HG02885 (cell line): ENCODE measurements at regions not wholly inside any gene's neighbourhood (a gene's known extent, or its start where the extent isn't known, plus 50 kb on each side); places are given as distances from the start of the nearest gene placed in this dataset.

Experiments used
- ATAC-seq: cut with Tn5 transposase; IDR thresholded peaks from one replicate; pipeline ENCODE4 v1.9.1; 2021; ENCODE audit warnings: mild to moderate bottlenecking; ENCODE audit not compliant: unreplicated experiment, poor library complexity

DNA sequence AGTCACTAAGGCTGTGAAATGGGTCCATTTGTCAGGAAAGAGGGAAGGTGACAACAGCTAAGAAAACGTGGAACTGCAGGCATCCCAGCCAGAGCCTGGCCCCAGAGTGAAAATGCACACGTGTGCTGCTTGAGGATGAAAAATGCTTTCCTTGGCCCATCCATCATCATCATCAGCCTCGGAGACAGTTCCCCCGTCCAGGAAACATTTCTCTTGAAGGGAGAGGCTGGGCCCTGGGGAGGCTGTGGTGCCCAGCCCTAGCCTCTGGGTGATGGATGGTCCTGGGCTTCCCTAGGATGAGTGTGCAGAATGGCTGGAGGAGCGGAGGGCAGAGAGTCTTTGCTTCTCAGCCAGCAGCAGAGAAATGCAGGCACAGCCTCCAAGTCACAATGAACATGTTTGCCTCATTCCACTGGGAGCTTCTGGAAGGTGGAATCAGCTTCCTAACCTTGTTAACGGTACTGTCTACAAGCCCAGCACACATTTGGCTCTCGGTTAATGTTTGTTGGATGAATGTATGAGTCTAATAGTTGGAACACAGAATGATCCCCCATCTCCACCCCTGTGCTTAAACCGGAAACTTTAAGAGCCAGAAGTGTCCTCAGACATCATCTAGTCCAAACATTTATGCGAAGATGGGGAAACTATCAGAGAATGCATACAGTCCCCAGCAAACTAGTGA is 164.0 kb downstream of the RDH14 start:
- no peak for ATAC-seq

DNA sequence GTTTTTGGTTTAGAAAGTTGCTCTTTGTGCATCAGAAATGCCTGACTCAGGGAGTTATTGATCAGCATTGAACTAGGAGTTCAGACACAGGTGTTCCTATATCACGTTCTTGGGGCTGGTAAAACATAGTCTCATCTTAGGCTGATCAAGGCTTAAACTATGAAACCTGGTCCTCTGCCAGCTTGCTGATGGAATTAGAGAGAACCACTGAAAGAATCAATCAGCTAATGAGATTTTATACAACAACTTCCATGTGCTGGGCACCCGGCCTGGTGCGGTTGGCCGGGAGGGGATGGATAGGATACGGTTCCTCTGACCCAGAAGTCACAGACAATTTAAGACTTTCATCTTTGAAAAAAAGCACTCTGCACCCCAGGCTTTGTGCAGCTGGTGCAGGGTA is 164.9 kb downstream of the RDH14 start:
- ATAC-seq: no peak

DNA sequence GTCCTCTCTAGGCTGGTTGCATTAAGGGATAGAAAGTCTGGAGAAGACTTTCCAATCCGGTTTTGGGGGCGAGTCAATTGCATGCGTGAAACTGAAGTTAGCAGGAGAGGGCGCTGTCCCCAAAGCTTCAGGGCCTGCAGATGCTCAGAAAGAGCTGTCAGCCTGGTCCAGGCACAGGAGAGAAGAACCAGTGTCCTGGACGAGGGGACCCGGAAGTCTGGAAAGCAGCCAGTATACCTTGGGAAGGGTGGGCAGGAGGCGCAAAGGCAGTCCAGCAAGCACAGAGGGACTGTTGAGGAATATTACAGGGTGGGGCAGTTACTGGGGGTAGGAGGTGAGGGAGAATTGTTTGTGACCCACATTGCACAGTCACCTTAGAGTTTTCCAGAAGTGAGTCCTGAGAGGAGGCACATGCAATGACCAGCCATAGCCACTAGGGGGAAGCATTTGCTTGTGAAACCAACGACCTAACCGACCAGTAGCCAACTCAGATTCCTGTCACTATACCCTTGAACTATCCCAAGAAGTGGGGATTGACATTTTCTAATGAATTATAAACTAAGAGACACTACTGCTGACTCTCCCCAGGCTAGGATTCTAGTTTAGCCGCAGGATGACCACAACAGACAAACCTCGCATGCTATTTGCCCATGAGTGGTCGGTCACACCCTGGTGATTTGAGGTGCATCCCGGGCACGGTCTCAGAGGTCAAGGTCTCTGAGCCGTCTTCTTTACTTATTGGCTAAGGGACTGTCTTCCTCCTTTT is 172.8 kb downstream of the RDH14 start:
- ATAC-seq: peak; percentile 89

- ATAC-seq: no peak
These were observed 176.2 kb downstream of the RDH14 start for GRCh38 chr2:18384242-18384641.

- ATAC-seq: no peak
These were observed 179.1 kb downstream of the RDH14 start for GRCh38 chr2:18381386-18381785.

GRCh38 chr2:18380321-18380720 is 180.1 kb downstream of the RDH14 start:
- no peak for ATAC-seq

GRCh38 chr2:18379870-18380269 is 180.6 kb downstream of the RDH14 start:
- no peak for ATAC-seq

DNA sequence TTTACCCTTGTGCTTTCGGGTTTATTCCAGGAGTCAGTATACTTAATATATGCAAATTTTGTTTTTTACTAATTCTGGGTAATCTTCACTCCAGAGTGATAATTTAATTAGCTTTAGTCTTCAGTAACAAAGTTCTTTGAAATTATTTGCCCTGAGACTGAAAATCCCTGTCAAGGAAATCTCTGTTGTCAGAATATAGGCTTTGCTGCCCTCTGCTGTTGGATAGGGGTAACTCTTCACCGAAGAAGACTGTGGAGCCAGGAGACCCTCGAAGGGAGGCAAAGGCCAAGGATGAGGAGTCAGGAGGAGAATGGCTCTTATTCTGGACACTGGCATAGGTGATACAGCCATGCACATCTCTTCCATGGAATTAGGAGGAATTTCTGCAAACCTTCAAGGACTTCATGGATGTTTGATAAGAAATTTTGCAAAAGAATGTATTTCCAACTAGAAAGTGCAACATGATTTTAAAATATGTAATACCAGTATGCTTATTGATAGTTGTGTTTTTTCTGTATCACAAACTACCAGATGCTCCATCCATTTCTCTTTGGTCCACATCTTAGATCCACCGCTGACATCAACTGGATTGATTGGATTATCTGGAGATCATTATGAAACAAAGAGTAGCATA is 182.3 kb downstream of the RDH14 start:
- ATAC-seq: peak; percentile 96

- ATAC-seq: no peak
These were observed 183.5 kb downstream of the RDH14 start for GRCh38 chr2:18376936-18377335.

DNA sequence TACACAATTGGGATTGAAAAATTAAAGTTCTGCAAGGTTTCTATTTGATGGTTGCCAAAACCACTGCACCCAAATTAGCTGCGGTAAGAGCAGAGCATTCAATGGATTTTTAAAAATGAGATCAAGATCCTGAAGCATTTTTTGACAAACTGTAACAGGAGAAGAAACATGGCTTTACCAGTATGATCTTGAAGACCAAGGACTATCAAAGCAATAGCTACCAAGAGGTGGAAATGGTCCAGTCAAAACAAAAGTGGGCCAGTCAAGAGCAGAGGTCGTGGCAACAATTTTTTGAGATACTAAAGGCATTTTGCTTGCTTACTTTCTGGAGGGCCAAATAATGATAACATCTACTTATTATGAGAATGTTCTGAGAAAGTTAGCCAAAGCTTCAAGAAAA is 186.8 kb downstream of the RDH14 start:
- no peak for ATAC-seq

- ATAC-seq: no peak
These were observed 187.4 kb downstream of the RDH14 start for GRCh38 chr2:18373081-18373480.

DNA sequence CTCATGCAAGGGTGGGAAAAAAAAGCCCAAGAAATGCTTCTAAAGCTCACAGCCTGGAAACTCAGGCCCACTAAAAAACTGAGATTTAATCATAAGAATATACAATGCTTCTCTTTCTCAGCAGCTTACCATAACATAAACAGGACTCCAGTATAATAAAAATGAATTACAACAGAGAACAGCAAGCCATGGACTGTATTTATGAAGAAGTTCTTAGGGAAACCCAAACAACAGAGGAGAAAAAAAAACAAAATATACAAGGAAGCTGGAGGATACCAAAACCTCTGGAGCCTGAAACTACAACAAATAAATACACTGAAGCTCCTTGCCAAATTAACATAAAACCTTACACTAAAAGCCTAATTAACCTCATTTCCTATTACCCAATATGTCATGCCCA is 187.8 kb downstream of the RDH14 start:
- ATAC-seq: no peak

GRCh38 chr2:18369760-18370159 is 190.7 kb downstream of the RDH14 start:
- ATAC-seq: no peak

DNA sequence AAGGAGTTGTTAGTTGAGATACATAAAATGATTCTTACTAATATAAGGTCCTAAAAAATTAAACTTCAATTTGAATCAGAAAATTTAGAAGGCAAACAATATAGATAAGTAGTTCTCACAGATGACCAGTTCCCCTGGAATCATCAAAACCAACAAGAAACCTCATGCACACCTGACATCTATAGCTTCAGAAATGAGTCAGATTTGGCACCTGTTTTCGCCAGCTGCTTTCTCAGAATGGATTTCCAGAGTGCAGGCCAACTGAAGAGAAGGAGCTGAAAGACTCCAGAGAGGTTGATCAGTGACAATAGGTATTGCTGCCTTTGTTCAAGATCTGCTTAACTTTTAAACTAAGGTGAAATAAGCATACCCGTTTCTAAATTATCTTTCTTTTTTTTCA is 192.4 kb downstream of the RDH14 start:
- ATAC-seq: no peak

DNA sequence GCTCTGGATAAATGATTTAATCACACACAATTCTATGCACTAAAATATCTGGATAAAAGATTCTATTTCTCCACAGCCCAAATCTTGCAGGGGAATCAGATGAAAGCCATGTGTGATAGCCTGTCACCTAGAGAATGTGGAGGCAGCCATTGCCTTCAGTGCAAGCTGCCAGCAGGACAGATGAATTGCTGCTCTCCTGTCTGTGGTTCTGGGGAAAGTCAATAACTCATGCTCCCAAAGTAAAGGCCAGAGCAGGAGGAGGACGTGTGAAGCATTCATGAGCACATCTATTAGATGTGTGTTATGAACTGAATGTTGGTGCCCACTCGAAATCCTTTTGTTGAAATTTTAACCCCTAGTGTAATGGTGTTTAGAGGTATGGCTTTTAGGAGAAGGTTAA is 195.1 kb downstream of the RDH14 start:
- no peak for ATAC-seq

GRCh38 chr2:18363348-18363747 is 197.1 kb downstream of the RDH14 start:
- no peak for ATAC-seq

DNA sequence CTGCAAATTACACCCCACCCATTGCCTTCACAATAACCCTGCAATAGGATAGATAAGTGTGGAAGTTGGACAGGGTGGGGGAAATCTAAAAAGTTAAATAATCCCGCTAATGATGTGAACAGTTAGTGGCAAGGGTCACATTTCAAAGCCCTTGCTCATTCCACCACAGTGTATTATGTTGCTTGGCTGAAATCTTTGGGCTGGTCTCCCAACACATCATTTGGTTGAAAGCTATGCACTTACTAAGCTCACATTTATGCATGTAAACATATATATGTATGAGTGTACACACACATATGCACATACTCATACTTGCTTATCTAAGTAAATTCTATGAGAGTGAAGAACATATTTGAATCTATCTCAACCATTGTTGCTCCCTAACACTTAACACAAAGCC is 197.8 kb downstream of the RDH14 start:
- ATAC-seq: no peak

DNA sequence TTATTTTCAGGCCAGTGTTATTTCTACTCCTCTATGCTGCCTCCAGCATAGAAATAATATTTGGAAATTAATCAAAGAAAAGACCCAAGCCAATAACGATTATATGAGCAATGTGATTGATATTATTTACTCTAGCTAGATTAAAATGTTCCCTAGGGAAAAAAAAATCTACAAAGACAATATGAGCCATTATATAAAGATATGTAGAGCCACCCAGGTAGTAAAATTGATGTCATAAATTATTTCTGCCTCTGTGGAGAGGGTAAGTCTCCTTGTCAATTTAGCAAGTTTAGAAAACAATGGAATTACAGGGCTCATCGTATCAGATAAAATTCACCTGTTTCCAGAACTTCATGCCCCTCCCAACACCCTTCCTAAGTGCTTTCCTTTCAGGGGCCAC is 202.9 kb downstream of the RDH14 start:
- ATAC-seq: no peak

GRCh38 chr2:18356676-18357075 is 203.8 kb downstream of the RDH14 start:
- ATAC-seq: no peak

- ATAC-seq: no peak
These were observed 211.0 kb downstream of the RDH14 start for GRCh38 chr2:18349421-18349820.

GRCh38 chr2:18346874-18347273 is 213.6 kb downstream of the RDH14 start:
- ATAC-seq: no peak

DNA sequence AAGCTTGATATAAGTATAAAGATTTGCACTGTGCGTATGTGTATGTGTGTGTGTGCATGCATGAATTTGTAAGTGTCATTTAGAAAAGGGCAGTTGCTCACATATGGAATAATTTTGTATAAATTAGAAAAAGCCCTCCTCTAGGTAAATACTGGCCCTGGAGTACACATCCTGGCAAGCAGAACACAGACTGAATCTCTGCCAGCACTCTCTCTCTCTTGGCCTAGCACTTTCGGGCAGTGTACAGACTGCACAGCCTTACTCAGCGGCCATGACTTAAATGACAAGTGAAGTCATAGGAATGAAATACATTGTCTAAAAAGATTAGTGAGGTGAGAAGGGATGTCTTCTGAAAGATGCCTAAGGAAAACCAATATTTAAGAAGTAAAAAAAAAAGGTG is 214.1 kb downstream of the RDH14 start:
- no peak for ATAC-seq
